BLaER1 treated with 17β-estradiol and CSF1 and Interleukin-3, amounts not matched to agents 10 nM and 100 nM (cell line): ENCODE measurements at regions not wholly inside any gene's neighbourhood (a gene's known extent, or its start where the extent isn't known, plus 50 kb on each side); places are given as distances from the start of the nearest gene placed in this dataset.

Source experiments
- H3K27ac ChIP-seq, 11 experiments: shearing (Covaris generic); formaldehyde crosslinking; 2 replicates each; pipeline ENCODE4 v1.8.1; 2022
- H3K27me3 ChIP-seq, 11 experiments: shearing (Covaris generic); formaldehyde crosslinking; 2 replicates each; pipeline ENCODE4 v1.8.1; 2022
- H3K36me3 ChIP-seq, 11 experiments: shearing (Covaris generic); formaldehyde crosslinking; 2 replicates each; pipeline ENCODE4 v1.8.1; 2022
- H3K4me1 ChIP-seq, 10 experiments: shearing (Covaris generic); formaldehyde crosslinking; 2 replicates each; pipeline ENCODE4 v1.8.1; 2022
- H3K4me2 ChIP-seq, 11 experiments: shearing (Covaris generic); formaldehyde crosslinking; 2 replicates each; pipeline ENCODE4 v1.8.1; 2022
- H3K4me3 ChIP-seq, 10 experiments: shearing (Covaris generic); formaldehyde crosslinking; 2 replicates each; pipeline ENCODE4 v1.8.1; 2022
- H3K9ac ChIP-seq, 11 experiments: shearing (Covaris generic); formaldehyde crosslinking; 2 replicates each; pipeline ENCODE4 v1.8.1; 2022
- H3K9me3 ChIP-seq, 11 experiments: shearing (Covaris generic); formaldehyde crosslinking; replicated peaks in 1 of 11; 2 replicates each; pipeline ENCODE4 v1.8.1; 2022
- H4K20me1 ChIP-seq, 11 experiments: shearing (Covaris generic); formaldehyde crosslinking; 2 replicates each; pipeline ENCODE4 v1.8.1; 2022
- Cebpa-rat ChIP-seq, 11 experiments: shearing (Covaris generic); IDR thresholded peaks; 2 replicates each; pipeline ENCODE4 v1.8.1; 2022

GRCh38 chr18:55762424-55762823, 174.4 kb upstream of the TCF4 start:
- no peak overlapping the region for H3K9ac ChIP-seq
- H3K4me2 ChIP-seq, result no peak overlapping the region
- peaks cover 0 to 10% (median 4%) of the 10 kb centered on the region in 11 experiments; a peak in 4 of 22 replicates for H3K9me3 ChIP-seq
- no peaks in the 10 kb centered on the region for H3K27me3 ChIP-seq
- no peak for TF ChIP-seq Cebpa-rat (IDR thresholded peaks at IDR 0.05)
- H4K20me1 ChIP-seq, result no peaks in the 10 kb centered on the region
- H3K4me1 ChIP-seq, result peaks cover 0 to 46% (median 24%) of the 10 kb centered on the region in 10 experiments; a peak in 13 of 20 replicates
- H3K27ac ChIP-seq, result no peak overlapping the region
- H3K36me3 ChIP-seq, result no peaks in the 10 kb centered on the region
- no peak overlapping the region for H3K4me3 ChIP-seq

- peaks cover 0 to 3% (median 0%) of the 10 kb centered on the region in 10 experiments; a peak in 4 of 20 replicates for H3K4me1 ChIP-seq
- H3K4me3 ChIP-seq, result no peak overlapping the region
- H4K20me1 ChIP-seq, result no peaks in the 10 kb centered on the region
- H3K36me3 ChIP-seq, result no peaks in the 10 kb centered on the region
- no peaks in the 10 kb centered on the region for H3K27me3 ChIP-seq
- TF ChIP-seq Cebpa-rat (IDR thresholded peaks at IDR 0.05), result no peak
- 0 out of 22 replicates have a peak, but pooled peaks cover 0 to 3% (median 0%) of the 10 kb centered on the region in 11 experiments for H3K9me3 ChIP-seq
- no peak overlapping the region for H3K4me2 ChIP-seq
- no peak overlapping the region for H3K27ac ChIP-seq
- no peak overlapping the region for H3K9ac ChIP-seq
These were observed 165.8 kb upstream of the TCF4 start for GRCh38 chr18:55753643-55754263.

- H3K4me1 ChIP-seq, result no peaks in the 10 kb centered on the region
- no peaks in the 10 kb centered on the region for H4K20me1 ChIP-seq
- no peak overlapping the region for H3K27ac ChIP-seq
- no peak overlapping the region for H3K4me2 ChIP-seq
- H3K9ac ChIP-seq, result no peak overlapping the region
- H3K27me3 ChIP-seq, result no peaks in the 10 kb centered on the region
- no peaks in the 10 kb centered on the region for H3K9me3 ChIP-seq
- TF ChIP-seq Cebpa-rat (IDR thresholded peaks at IDR 0.05), result peak in 6 of 11 experiments; percentile 33 to 85 (median 62); a peak in 9 of 22 replicates
- H3K36me3 ChIP-seq, result no peaks in the 10 kb centered on the region
- no peak overlapping the region for H3K4me3 ChIP-seq
These were observed 163.5 kb upstream of the TCF4 start for GRCh38 chr18:55751476-55751875.

- TF ChIP-seq Cebpa-rat (IDR thresholded peaks at IDR 0.05), result no peak
- H3K27ac ChIP-seq, result no peak overlapping the region
- no peaks in the 10 kb centered on the region for H3K4me1 ChIP-seq
- H3K4me2 ChIP-seq, result no peak overlapping the region
- no peak overlapping the region for H3K4me3 ChIP-seq
- H3K9ac ChIP-seq, result no peak overlapping the region
- H4K20me1 ChIP-seq, result no peaks in the 10 kb centered on the region
- no peaks in the 10 kb centered on the region for H3K9me3 ChIP-seq
- no peaks in the 10 kb centered on the region for H3K36me3 ChIP-seq
- H3K27me3 ChIP-seq, result no peaks in the 10 kb centered on the region
These were observed 160.3 kb upstream of the TCF4 start for GRCh38 chr18:55748227-55748738.

GRCh38 chr18:55744206-55744605, 156.2 kb upstream of the TCF4 start:
- H3K9ac ChIP-seq, result no peak overlapping the region
- no peak overlapping the region for H3K4me2 ChIP-seq
- H3K36me3 ChIP-seq, result no peaks in the 10 kb centered on the region
- H3K27ac ChIP-seq, result no peak overlapping the region
- no peaks in the 10 kb centered on the region for H3K4me1 ChIP-seq
- H3K4me3 ChIP-seq, result no peak overlapping the region
- H3K9me3 ChIP-seq, result peaks cover 0 to 7% (median 0%) of the 10 kb centered on the region in 11 experiments; a peak in 1 of 22 replicates
- no peak for TF ChIP-seq Cebpa-rat (IDR thresholded peaks at IDR 0.05)
- H3K27me3 ChIP-seq, result no peaks in the 10 kb centered on the region
- H4K20me1 ChIP-seq, result no peaks in the 10 kb centered on the region

GRCh38 chr18:55743736-55744135, 155.7 kb upstream of the TCF4 start:
- no peak overlapping the region for H3K4me2 ChIP-seq
- no peaks in the 10 kb centered on the region for H4K20me1 ChIP-seq
- H3K27me3 ChIP-seq, result no peaks in the 10 kb centered on the region
- H3K9me3 ChIP-seq, result peaks cover 0 to 7% (median 0%) of the 10 kb centered on the region in 11 experiments; a peak in 1 of 22 replicates
- no peak overlapping the region for H3K27ac ChIP-seq
- TF ChIP-seq Cebpa-rat (IDR thresholded peaks at IDR 0.05), result no peak
- H3K36me3 ChIP-seq, result no peaks in the 10 kb centered on the region
- no peaks in the 10 kb centered on the region for H3K4me1 ChIP-seq
- H3K4me3 ChIP-seq, result no peak overlapping the region
- H3K9ac ChIP-seq, result no peak overlapping the region

GRCh38 chr18:55743133-55743532, 155.1 kb upstream of the TCF4 start:
- no peak for TF ChIP-seq Cebpa-rat (IDR thresholded peaks at IDR 0.05)

GRCh38 chr18:55739488-55739887, 151.5 kb upstream of the TCF4 start:
- Histone ChIP-seq H3K27ac (no peak overlapping the region), H3K4me3 (no peak overlapping the region), H3K9me3 (peaks cover 0 to 7% (median under 1%) of the 10 kb centered on the region in 11 experiments; a peak in 5 of 22 replicates), H3K9ac (no peak overlapping the region), H3K4me1 (no peaks in the 10 kb centered on the region), H3K36me3 (no peaks in the 10 kb centered on the region), H3K27me3 (no peaks in the 10 kb centered on the region), H4K20me1 (no peaks in the 10 kb centered on the region), H3K4me2 (no peak overlapping the region)
- TF ChIP-seq Cebpa-rat (IDR thresholded peaks at IDR 0.05), result no peak

More at GRCh38 chr18:55743133-55743532, 155.1 kb upstream of the TCF4 start:
- Histone ChIP-seq H4K20me1 (no peaks in the 10 kb centered on the region), H3K9me3 (peaks cover 0 to 7% (median 0%) of the 10 kb centered on the region in 11 experiments; a peak in 1 of 22 replicates), H3K27me3 (no peaks in the 10 kb centered on the region), H3K27ac (no peak overlapping the region), H3K9ac (no peak overlapping the region), H3K36me3 (no peaks in the 10 kb centered on the region), H3K4me2 (no peak overlapping the region), H3K4me1 (no peaks in the 10 kb centered on the region), H3K4me3 (no peak overlapping the region)

- no peak overlapping the region for H3K4me3 ChIP-seq
- H4K20me1 ChIP-seq, result no peaks in the 10 kb centered on the region
- no peaks in the 10 kb centered on the region for H3K4me1 ChIP-seq
- no peaks in the 10 kb centered on the region for H3K27me3 ChIP-seq
- H3K9me3 ChIP-seq, result peaks cover 0 to 14% (median 9%) of the 10 kb centered on the region in 11 experiments; a peak in 12 of 22 replicates
- no peak overlapping the region for H3K27ac ChIP-seq
- H3K9ac ChIP-seq, result no peak overlapping the region
- no peaks in the 10 kb centered on the region for H3K36me3 ChIP-seq
- no peak overlapping the region for H3K4me2 ChIP-seq
- no peak for TF ChIP-seq Cebpa-rat (IDR thresholded peaks at IDR 0.05)
These were observed 150.6 kb upstream of the TCF4 start for GRCh38 chr18:55738483-55739114.
